ENCODE measurements at regions not wholly inside any gene's neighbourhood (a gene's known extent, or its start where the extent isn't known, plus 50 kb on each side); places are given as distances from the start of the nearest gene placed in this dataset.
A peak's percentile ranks its signal among the peaks of the same experiment; 100 is the strongest.

DNA sequence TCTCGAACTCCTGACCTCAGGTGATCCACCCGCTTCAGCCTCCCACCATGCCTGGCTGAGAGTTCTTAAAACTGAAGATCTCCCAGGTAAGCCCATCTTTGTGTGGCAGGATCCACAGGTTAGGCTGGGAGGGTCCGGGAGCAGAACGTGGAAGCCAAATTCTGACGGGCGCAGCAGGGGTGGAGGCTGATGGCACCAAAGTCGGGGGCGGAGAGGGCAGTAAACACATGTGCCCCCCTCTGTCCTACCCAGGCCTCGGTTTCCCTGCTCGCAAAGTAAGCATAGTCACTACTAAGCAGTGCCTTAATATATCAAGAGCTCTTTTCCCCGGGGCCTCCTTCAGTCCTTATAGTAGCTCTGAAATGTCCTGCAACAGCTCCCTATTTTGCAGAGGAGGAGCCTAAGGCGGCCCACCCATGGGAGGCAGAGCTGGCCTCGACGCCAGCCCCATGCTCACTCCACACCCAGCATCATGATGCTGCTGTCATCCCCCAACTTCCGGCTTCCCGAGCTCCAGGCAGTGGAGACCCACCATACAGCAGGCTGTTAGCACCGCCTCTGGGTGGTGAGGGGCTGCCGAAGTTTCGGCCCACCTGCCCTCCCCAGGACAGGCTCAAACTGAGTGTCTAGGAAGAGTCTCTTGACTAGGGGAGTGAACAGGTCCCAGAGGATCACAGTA is 230.0 kb downstream of the CTTN start:
- Mint-ChIP-seq H3K27ac (peak overlapping the region; percentile 44), H3K36me3 (no peaks in the 10 kb centered on the region), H3K9me3 (peaks cover 2% of the 10 kb centered on the region), H3K4me3 (no peak overlapping the region), H3K27me3 (ENCODE audit: insufficient read depth, low read depth) (peaks cover 6% of the 10 kb centered on the region), H3K4me1 (peaks cover 38% of the 10 kb centered on the region)
- Histone ChIP-seq H3K36me3 (no peaks in the 10 kb centered on the region), H3K4me3 (no peak overlapping the region), H3K27me3 (no peaks in the 10 kb centered on the region), H3K9me3 (ENCODE audit: low read depth) (no peaks in the 10 kb centered on the region), H3K27ac (no peak overlapping the region), H3K4me2 (no peak overlapping the region), H2AFZ (replicated peaks) (no peak overlapping the region), H3K4me1 (peaks cover 6% of the 10 kb centered on the region), H3F3A (ENCODE audit: low read depth) (peaks cover 2% of the 10 kb centered on the region), H4K20me1 (ENCODE audit: low read depth) (peaks cover 13% of the 10 kb centered on the region), H3K79me2 (ENCODE audit: low read depth) (no peaks in the 10 kb centered on the region), H3K9ac (no peak overlapping the region)
- no peak for DNase-seq (ENCODE audit: low spot score)
- TF ChIP-seq EZH2phosphoT487 (IDR thresholded peaks at IDR 0.05) = no peak
- TF ChIP-seq, protein P1, sequence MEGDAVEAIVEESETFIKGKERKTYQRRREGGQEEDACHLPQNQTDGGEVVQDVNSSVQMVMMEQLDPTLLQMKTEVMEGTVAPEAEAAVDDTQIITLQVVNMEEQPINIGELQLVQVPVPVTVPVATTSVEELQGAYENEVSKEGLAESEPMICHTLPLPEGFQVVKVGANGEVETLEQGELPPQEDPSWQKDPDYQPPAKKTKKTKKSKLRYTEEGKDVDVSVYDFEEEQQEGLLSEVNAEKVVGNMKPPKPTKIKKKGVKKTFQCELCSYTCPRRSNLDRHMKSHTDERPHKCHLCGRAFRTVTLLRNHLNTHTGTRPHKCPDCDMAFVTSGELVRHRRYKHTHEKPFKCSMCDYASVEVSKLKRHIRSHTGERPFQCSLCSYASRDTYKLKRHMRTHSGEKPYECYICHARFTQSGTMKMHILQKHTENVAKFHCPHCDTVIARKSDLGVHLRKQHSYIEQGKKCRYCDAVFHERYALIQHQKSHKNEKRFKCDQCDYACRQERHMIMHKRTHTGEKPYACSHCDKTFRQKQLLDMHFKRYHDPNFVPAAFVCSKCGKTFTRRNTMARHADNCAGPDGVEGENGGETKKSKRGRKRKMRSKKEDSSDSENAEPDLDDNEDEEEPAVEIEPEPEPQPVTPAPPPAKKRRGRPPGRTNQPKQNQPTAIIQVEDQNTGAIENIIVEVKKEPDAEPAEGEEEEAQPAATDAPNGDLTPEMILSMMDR (IDR thresholded peaks at IDR 0.05) = no peak
- no peak for TF ChIP-seq EZH2 (IDR thresholded peaks at IDR 0.05)

DNA sequence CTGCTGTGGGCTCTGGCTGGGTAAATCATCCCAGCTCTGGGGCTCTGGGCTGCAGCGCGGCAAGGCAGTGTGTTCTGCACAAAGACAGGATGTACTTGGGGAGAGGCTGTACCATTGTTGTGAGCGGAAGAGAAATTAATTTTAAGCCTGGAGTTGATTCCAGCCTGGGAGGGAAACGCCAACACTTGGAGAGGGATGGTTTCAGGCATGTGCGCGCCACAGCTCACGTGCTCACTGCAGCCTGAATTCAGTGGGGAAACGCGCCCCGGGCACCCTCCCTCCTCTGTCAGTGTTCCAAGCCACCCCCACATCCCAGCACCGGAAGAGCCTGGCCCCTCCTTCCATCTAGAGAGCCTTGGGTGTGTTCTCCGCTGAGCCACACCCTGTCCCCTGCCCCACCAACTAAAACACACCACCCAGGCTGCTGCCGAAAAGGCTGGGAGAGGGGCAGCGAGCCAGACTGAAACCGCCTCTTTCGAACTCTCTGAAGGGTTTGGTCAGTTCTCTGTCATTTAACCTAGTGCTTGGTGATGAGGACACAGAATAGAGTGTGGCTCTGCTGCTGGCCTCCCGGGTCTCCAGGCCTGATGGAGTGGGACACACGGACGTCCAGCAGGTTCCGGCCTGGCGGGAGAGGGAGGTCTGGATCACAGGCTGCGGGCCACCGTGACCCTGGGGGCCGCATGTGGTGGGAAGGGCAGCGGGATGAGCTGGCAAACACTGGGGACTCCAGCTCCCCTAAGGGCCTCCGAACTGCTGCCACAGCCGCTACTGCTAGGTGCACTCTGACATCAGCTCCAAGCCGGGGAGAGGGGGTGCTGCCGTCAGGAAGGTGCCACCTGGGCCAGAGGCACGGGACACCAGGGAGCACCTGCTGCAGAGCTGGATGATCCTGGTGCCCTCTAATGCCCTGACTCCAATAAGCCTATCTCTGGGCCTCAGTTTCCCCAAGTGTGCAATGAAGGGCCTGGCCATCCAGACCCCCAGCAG is 230.8 kb downstream of the CTTN start:
- Histone ChIP-seq H3K4me2 (no peak overlapping the region), H3K9me3 (ENCODE audit: low read depth) (no peaks in the 10 kb centered on the region), H3K27me3 (no peaks in the 10 kb centered on the region), H3K4me3 (no peak overlapping the region), H3K27ac (no peak overlapping the region), H3K4me1 (peaks cover 6% of the 10 kb centered on the region), H3K9ac (no peak overlapping the region), H3K79me2 (ENCODE audit: low read depth) (no peaks in the 10 kb centered on the region), H2AFZ (replicated peaks) (no peak overlapping the region), H3K36me3 (no peaks in the 10 kb centered on the region), H3F3A (ENCODE audit: low read depth) (peaks cover 2% of the 10 kb centered on the region), H4K20me1 (ENCODE audit: low read depth) (peaks cover 13% of the 10 kb centered on the region)
- Mint-ChIP-seq H3K27ac (peak overlapping the region; percentile 44), H3K4me3 (no peak overlapping the region), H3K27me3 (ENCODE audit: insufficient read depth, low read depth) (peaks cover 6% of the 10 kb centered on the region), H3K36me3 (no peaks in the 10 kb centered on the region), H3K4me1 (peaks cover 42% of the 10 kb centered on the region), H3K9me3 (peaks cover 2% of the 10 kb centered on the region)
- no peak for DNase-seq (ENCODE audit: low spot score)
- TF ChIP-seq EZH2 (IDR thresholded peaks at IDR 0.05) = no peak
- TF ChIP-seq, protein P1 (IDR thresholded peaks at IDR 0.05) = no peak
- no peak for TF ChIP-seq EZH2phosphoT487 (IDR thresholded peaks at IDR 0.05)

DNA sequence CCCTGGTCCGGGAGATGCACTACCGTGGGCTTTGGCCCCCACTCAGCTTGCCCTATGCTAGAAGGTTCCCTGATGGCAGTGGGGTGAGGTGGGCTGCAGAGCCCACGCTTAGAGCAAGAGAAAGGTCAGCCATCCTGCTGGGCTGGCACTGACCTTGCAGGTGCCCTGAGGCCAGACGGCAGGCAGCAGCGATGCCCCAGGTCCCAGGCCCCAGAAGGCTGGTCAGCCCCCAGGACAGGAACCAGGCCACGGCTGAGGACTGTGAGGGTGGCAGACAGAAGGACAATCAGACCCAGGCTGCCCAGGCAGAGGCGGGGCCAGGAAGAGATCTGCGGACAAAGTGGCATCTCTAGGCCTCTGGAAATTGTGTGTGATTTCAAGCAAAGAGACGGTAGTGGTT is 231.7 kb downstream of the CTTN start:
- DNase-seq (ENCODE audit: low spot score) = no peak
- no peak overlapping the region for H3K4me3 ChIP-seq
- peaks cover 40% of the 10 kb centered on the region for H3K4me1 Mint-ChIP-seq
- peaks cover 2% of the 10 kb centered on the region for H3F3A ChIP-seq (ENCODE audit: low read depth)
- peaks cover 6% of the 10 kb centered on the region for H3K27me3 Mint-ChIP-seq (ENCODE audit: insufficient read depth, low read depth)
- no peak overlapping the region for H3K27ac ChIP-seq
- H3K9ac ChIP-seq = no peak overlapping the region
- no peaks in the 10 kb centered on the region for H3K27me3 ChIP-seq
- no peaks in the 10 kb centered on the region for H3K36me3 ChIP-seq
- H3K9me3 Mint-ChIP-seq = peaks cover 2% of the 10 kb centered on the region
- no peaks in the 10 kb centered on the region for H3K36me3 Mint-ChIP-seq
- peaks cover 13% of the 10 kb centered on the region for H4K20me1 ChIP-seq (ENCODE audit: low read depth)
- TF ChIP-seq, protein P1 (IDR thresholded peaks at IDR 0.05) = no peak
- TF ChIP-seq EZH2 (IDR thresholded peaks at IDR 0.05) = no peak
- TF ChIP-seq EZH2phosphoT487 (IDR thresholded peaks at IDR 0.05) = no peak
- H3K9me3 ChIP-seq (ENCODE audit: low read depth) = no peaks in the 10 kb centered on the region
- no peaks in the 10 kb centered on the region for H3K79me2 ChIP-seq (ENCODE audit: low read depth)
- no peak overlapping the region for H3K4me2 ChIP-seq
- H3K4me3 Mint-ChIP-seq = no peak overlapping the region
- no peak overlapping the region for H2AFZ ChIP-seq (replicated peaks)
- H3K4me1 ChIP-seq = peaks cover 6% of the 10 kb centered on the region
- no peak overlapping the region for H3K27ac Mint-ChIP-seq

Measured in neural progenitor cell (in vitro differentiated cells).